ENCODE measurements at regions not wholly inside any gene's neighbourhood (a gene's known extent, or its start where the extent isn't known, plus 50 kb on each side); places are given as distances from the start of the nearest gene placed in this dataset.
"Not testable (repeated sequence)": the region's sequence is repeated elsewhere in the genome, so short reads cannot be mapped to it uniquely, and the experiment has no call there.

GRCh38 chr16:86078711-86079110 lies 179.7 kb downstream of the IRF8 start:
- DNase-seq, result not testable (repeated sequence)

- DNase-seq, result no peak
These were observed 180.4 kb downstream of the IRF8 start for GRCh38 chr16:86079255-86079885.

GRCh38 chr16:86080131-86080875 lies 181.3 kb downstream of the IRF8 start:
- DNase-seq, result no peak

- no peak for DNase-seq
These were observed 182.0 kb downstream of the IRF8 start for GRCh38 chr16:86080982-86081381.

- DNase-seq, result no peak
These were observed 183.6 kb downstream of the IRF8 start for GRCh38 chr16:86082418-86083030.

GRCh38 chr16:86083382-86084002 lies 184.5 kb downstream of the IRF8 start:
- DNase-seq, result no peak

- DNase-seq, result no peak
These were observed 186.2 kb downstream of the IRF8 start for GRCh38 chr16:86085161-86085611.

- DNase-seq, result no peak
These were observed 186.8 kb downstream of the IRF8 start for GRCh38 chr16:86085795-86086194.

GRCh38 chr16:86086471-86086870 lies 187.5 kb downstream of the IRF8 start:
- DNase-seq, result no peak

GRCh38 chr16:86087011-86087895 lies 188.3 kb downstream of the IRF8 start:
- DNase-seq, result no peak

GRCh38 chr16:86087896-86088230 lies 188.9 kb downstream of the IRF8 start:
- no peak for DNase-seq

- no peak for DNase-seq
These were observed 189.3 kb downstream of the IRF8 start for GRCh38 chr16:86088287-86088686.

- no peak for DNase-seq
These were observed 189.9 kb downstream of the IRF8 start for GRCh38 chr16:86088816-86089215.

GRCh38 chr16:86089334-86089900 lies 190.5 kb downstream of the IRF8 start:
- DNase-seq, result no peak

- DNase-seq, result no peak
These were observed 191.0 kb downstream of the IRF8 start for GRCh38 chr16:86089991-86090390.

- DNase-seq, result no peak
These were observed 191.7 kb downstream of the IRF8 start for GRCh38 chr16:86090461-86091170.

- no peak for DNase-seq
These were observed 193.0 kb downstream of the IRF8 start for GRCh38 chr16:86091976-86092375.

- no peak for DNase-seq
These were observed 193.9 kb downstream of the IRF8 start for GRCh38 chr16:86092586-86093480.

- DNase-seq, result no peak
These were observed 195.1 kb downstream of the IRF8 start for GRCh38 chr16:86093801-86094750.
